ENCODE measurements at regions not wholly inside any gene's neighbourhood (a gene's known extent, or its start where the extent isn't known, plus 50 kb on each side); places are given as distances from the start of the nearest gene placed in this dataset.
A peak's percentile ranks its signal among the peaks of the same experiment; 100 is the strongest.

- no peaks in the 10 kb centered on the region for H3K9me3 ChIP-seq
- peak overlapping the region in 1 of 4 donors; percentile 45 for H3K27ac ChIP-seq
- TF ChIP-seq CTCF (IDR thresholded peaks at IDR 0.05): no peak
- no peak for TF ChIP-seq POLR2A (IDR thresholded peaks at IDR 0.05)
- no peak for DNase-seq
- H3K27me3 ChIP-seq: no peaks in the 10 kb centered on the region
- no peaks in the 10 kb centered on the region for H3K36me3 ChIP-seq
- H3K4me3 ChIP-seq: no peak overlapping the region
- peaks cover 0 to 9% (median 0%) of the 10 kb centered on the region in 4 donors for H3K4me1 ChIP-seq
Observed at GRCh38 chr2:37774976-37775907, 103.8 kb upstream of the CDC42EP3 start.

GRCh38 chr2:37775908-37776250, 104.4 kb upstream of the CDC42EP3 start:
- H3K4me3 ChIP-seq: no peak overlapping the region
- no peak for DNase-seq
- peaks cover 0 to 9% (median 0%) of the 10 kb centered on the region in 4 donors for H3K4me1 ChIP-seq
- no peaks in the 10 kb centered on the region for H3K36me3 ChIP-seq
- TF ChIP-seq POLR2A (IDR thresholded peaks at IDR 0.05) (no peak), CTCF (IDR thresholded peaks at IDR 0.05) (no peak)
- peak overlapping the region in 1 of 4 donors; percentile 45 for H3K27ac ChIP-seq
- no peaks in the 10 kb centered on the region for H3K9me3 ChIP-seq
- H3K27me3 ChIP-seq: no peaks in the 10 kb centered on the region

- H3K4me1 ChIP-seq: peaks cover 0 to 9% (median 0%) of the 10 kb centered on the region in 4 donors
- H3K4me3 ChIP-seq: no peak overlapping the region
- no peaks in the 10 kb centered on the region for H3K27me3 ChIP-seq
- TF ChIP-seq POLR2A (IDR thresholded peaks at IDR 0.05) (no peak), CTCF (IDR thresholded peaks at IDR 0.05) (no peak)
- H3K9me3 ChIP-seq: no peaks in the 10 kb centered on the region
- H3K27ac ChIP-seq: peak overlapping the region in 1 of 4 donors; percentile 45
- no peak for DNase-seq
- no peaks in the 10 kb centered on the region for H3K36me3 ChIP-seq
Observed at GRCh38 chr2:37776487-37776886, 105.0 kb upstream of the CDC42EP3 start.

GRCh38 chr2:37779139-37779538, 107.7 kb upstream of the CDC42EP3 start:
- no peak for DNase-seq
- TF ChIP-seq CTCF (IDR thresholded peaks at IDR 0.05) (no peak), POLR2A (IDR thresholded peaks at IDR 0.05) (no peak)
- H3K27ac ChIP-seq: peak overlapping the region in 1 of 4 donors; percentile 49

GRCh38 chr2:37779611-37780386, 108.4 kb upstream of the CDC42EP3 start:
- peaks cover 0 to 9% (median 0%) of the 10 kb centered on the region in 4 donors for H3K4me1 ChIP-seq

More at GRCh38 chr2:37779139-37779538, 107.7 kb upstream of the CDC42EP3 start:
- H3K4me1 ChIP-seq: peaks cover 0 to 9% (median 0%) of the 10 kb centered on the region in 4 donors
- H3K9me3 ChIP-seq: no peaks in the 10 kb centered on the region
- no peak overlapping the region for H3K4me3 ChIP-seq
- H3K27me3 ChIP-seq: no peaks in the 10 kb centered on the region
- no peaks in the 10 kb centered on the region for H3K36me3 ChIP-seq

More at GRCh38 chr2:37779611-37780386, 108.4 kb upstream of the CDC42EP3 start:
- DNase-seq: no peak
- peak overlapping the region in 1 of 4 donors; percentile 49 for H3K27ac ChIP-seq
- H3K4me3 ChIP-seq: no peak overlapping the region
- H3K36me3 ChIP-seq: no peaks in the 10 kb centered on the region
- TF ChIP-seq CTCF (IDR thresholded peaks at IDR 0.05) (no peak), POLR2A (IDR thresholded peaks at IDR 0.05) (no peak)
- H3K27me3 ChIP-seq: no peaks in the 10 kb centered on the region
- no peaks in the 10 kb centered on the region for H3K9me3 ChIP-seq
